DOHH2 (cell line): ENCODE measurements at regions not wholly inside any gene's neighbourhood (a gene's known extent, or its start where the extent isn't known, plus 50 kb on each side); places are given as distances from the start of the nearest gene placed in this dataset.

ENCODE experiments used
- H3F3A ChIP-seq: fragments of 200-600 bp; sonication (generic), shearing (Covaris generic); 2 replicates; pipeline ENCODE4 v1.6.0; 2016; ENCODE audit warnings: antibody characterized with exemption, mild to moderate bottlenecking; ENCODE audit not compliant: control insufficient read depth, insufficient read depth
- H3K27ac ChIP-seq: fragments of 200-600 bp; sonication (generic); 2 replicates; pipeline ENCODE4 v1.5.1; 2014; ENCODE audit warnings: low read depth, mild to moderate bottlenecking, low read length, moderate library complexity
- H3K27me3 ChIP-seq: fragments of 200-600 bp; sonication (generic); 2 replicates; pipeline ENCODE4 v1.6.1; 2014; ENCODE audit warnings: mild to moderate bottlenecking, low read length, mixed read lengths; ENCODE audit not compliant: control insufficient read depth
- H3K36me3 ChIP-seq: fragments of 200-600 bp; sonication (generic); 2 replicates; pipeline ENCODE4 v1.6.1; 2014; ENCODE audit warnings: mild to moderate bottlenecking, low read length, moderate library complexity, mixed read lengths; ENCODE audit not compliant: control insufficient read depth
- H3K4me1 ChIP-seq: fragments of 200-600 bp; sonication (generic); 2 replicates; pipeline ENCODE4 v1.6.1; 2014; ENCODE audit warnings: mild to moderate bottlenecking, low read length, mixed read lengths; ENCODE audit not compliant: control insufficient read depth
- H3K4me2 ChIP-seq: fragments of 200-600 bp; sonication (generic); 2 replicates; pipeline ENCODE4 v1.6.0; 2014; ENCODE audit warnings: mild to moderate bottlenecking, low read length, moderate library complexity
- H3K4me3 ChIP-seq: fragments of 200-600 bp; sonication (generic); 2 replicates; pipeline ENCODE4 v1.5.1; 2014; ENCODE audit warnings: mild to moderate bottlenecking, low read length, mixed read lengths
- H3K79me2 ChIP-seq: fragments of 200-600 bp; sonication (generic); 2 replicates; pipeline ENCODE4 v1.6.1; 2014; ENCODE audit warnings: mild to moderate bottlenecking, low read length, mixed read lengths; ENCODE audit not compliant: control insufficient read depth
- H3K9me2 ChIP-seq: fragments of 200-600 bp; sonication (generic); replicated peaks from 2 replicates; pipeline ENCODE4 v1.6.1; 2014; ENCODE audit warnings: mild to moderate bottlenecking, low read length, mixed read lengths; ENCODE audit not compliant: control insufficient read depth
- H3K9me3 ChIP-seq: fragments of 200-600 bp; sonication (generic); 2 replicates; pipeline ENCODE4 v1.6.1; 2014; ENCODE audit warnings: antibody characterized with exemption, low read length, mixed read lengths; ENCODE audit not compliant: control insufficient read depth, insufficient read depth
- H4K20me1 ChIP-seq: fragments of 200-600 bp; sonication (generic); 2 replicates; pipeline ENCODE4 v1.6.0; 2014; ENCODE audit warnings: low read depth, mild to moderate bottlenecking, antibody characterized with exemption, low read length, moderate library complexity; ENCODE audit not compliant: control insufficient read depth, insufficient read depth
- EZH2phosphoT487 ChIP-seq: fragments of 200-600 bp; sonication (generic); IDR thresholded peaks from 2 replicates; pipeline ENCODE4 v1.6.1; 2017; ENCODE audit warnings: borderline replicate concordance, mild to moderate bottlenecking, antibody characterized with exemption, low read length, moderate library complexity, mixed read lengths
- TF ChIP-seq, protein P1 (sequence below): fragments of 200-600 bp; sonication (generic); IDR thresholded peaks from one replicate; pipeline ENCODE4 v1.5.1; 2014; ENCODE audit warnings: antibody characterized with exemption, mild to moderate bottlenecking, low read depth, low read length; ENCODE audit not compliant: poor library complexity, severe bottlenecking

- no peaks in the 10 kb centered on the region for H3K36me3 ChIP-seq
- no peaks in the 10 kb centered on the region for H3K4me1 ChIP-seq
- H3K79me2 ChIP-seq: no peaks in the 10 kb centered on the region
- H3F3A ChIP-seq: no peaks in the 10 kb centered on the region
- H3K4me2 ChIP-seq: no peak overlapping the region
- no peak overlapping the region for H3K4me3 ChIP-seq
- TF ChIP-seq, protein P1, sequence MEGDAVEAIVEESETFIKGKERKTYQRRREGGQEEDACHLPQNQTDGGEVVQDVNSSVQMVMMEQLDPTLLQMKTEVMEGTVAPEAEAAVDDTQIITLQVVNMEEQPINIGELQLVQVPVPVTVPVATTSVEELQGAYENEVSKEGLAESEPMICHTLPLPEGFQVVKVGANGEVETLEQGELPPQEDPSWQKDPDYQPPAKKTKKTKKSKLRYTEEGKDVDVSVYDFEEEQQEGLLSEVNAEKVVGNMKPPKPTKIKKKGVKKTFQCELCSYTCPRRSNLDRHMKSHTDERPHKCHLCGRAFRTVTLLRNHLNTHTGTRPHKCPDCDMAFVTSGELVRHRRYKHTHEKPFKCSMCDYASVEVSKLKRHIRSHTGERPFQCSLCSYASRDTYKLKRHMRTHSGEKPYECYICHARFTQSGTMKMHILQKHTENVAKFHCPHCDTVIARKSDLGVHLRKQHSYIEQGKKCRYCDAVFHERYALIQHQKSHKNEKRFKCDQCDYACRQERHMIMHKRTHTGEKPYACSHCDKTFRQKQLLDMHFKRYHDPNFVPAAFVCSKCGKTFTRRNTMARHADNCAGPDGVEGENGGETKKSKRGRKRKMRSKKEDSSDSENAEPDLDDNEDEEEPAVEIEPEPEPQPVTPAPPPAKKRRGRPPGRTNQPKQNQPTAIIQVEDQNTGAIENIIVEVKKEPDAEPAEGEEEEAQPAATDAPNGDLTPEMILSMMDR: no peak
- TF ChIP-seq EZH2phosphoT487: no peak
- H3K27me3 ChIP-seq: no peaks in the 10 kb centered on the region
- H3K27ac ChIP-seq: no peak overlapping the region
- no peaks in the 10 kb centered on the region for H4K20me1 ChIP-seq
- no peaks in the 10 kb centered on the region for H3K9me2 ChIP-seq
- H3K9me3 ChIP-seq: no peaks in the 10 kb centered on the region
Observed at GRCh38 chr14:97073622-97074021, 276.4 kb downstream of the VRK1 start.

- H3K9me2 ChIP-seq: no peaks in the 10 kb centered on the region
- H3K79me2 ChIP-seq: no peaks in the 10 kb centered on the region
- no peaks in the 10 kb centered on the region for H4K20me1 ChIP-seq
- no peak overlapping the region for H3K27ac ChIP-seq
- H3F3A ChIP-seq: no peaks in the 10 kb centered on the region
- H3K27me3 ChIP-seq: no peaks in the 10 kb centered on the region
- no peak overlapping the region for H3K4me3 ChIP-seq
- H3K4me2 ChIP-seq: no peak overlapping the region
- H3K9me3 ChIP-seq: no peaks in the 10 kb centered on the region
- H3K36me3 ChIP-seq: no peaks in the 10 kb centered on the region
- no peaks in the 10 kb centered on the region for H3K4me1 ChIP-seq
- TF ChIP-seq, protein P1: no peak
- no peak for TF ChIP-seq EZH2phosphoT487
Observed at GRCh38 chr14:97074456-97074855, 277.3 kb downstream of the VRK1 start.

DNA sequence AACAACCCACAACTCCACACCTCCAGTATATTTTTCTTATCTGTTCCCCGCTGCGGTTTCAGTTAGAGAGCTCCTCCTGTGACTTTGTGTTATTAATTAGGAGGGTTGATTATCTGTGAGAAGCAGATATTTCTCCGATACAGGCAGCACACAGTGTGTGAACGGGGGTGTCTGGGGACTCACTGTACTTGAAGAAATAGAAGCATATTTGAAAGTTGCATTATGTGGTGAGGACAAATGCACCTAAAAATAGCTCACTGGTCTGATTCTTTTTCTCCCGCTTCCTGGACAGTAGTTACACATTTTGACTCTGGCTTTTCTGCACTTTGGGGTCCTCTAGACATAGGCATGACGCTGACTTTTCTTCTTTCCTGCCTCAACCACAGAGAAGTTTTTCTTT lies 277.7 kb downstream of the VRK1 start:
- no peaks in the 10 kb centered on the region for H4K20me1 ChIP-seq
- no peak overlapping the region for H3K4me3 ChIP-seq
- no peaks in the 10 kb centered on the region for H3K4me1 ChIP-seq
- H3K4me2 ChIP-seq: no peak overlapping the region
- H3K27ac ChIP-seq: no peak overlapping the region
- no peak for TF ChIP-seq EZH2phosphoT487
- TF ChIP-seq, protein P1: no peak
- H3K79me2 ChIP-seq: no peaks in the 10 kb centered on the region
- H3F3A ChIP-seq: no peaks in the 10 kb centered on the region
- no peaks in the 10 kb centered on the region for H3K9me2 ChIP-seq
- no peaks in the 10 kb centered on the region for H3K36me3 ChIP-seq
- H3K9me3 ChIP-seq: no peaks in the 10 kb centered on the region
- no peaks in the 10 kb centered on the region for H3K27me3 ChIP-seq

DNA sequence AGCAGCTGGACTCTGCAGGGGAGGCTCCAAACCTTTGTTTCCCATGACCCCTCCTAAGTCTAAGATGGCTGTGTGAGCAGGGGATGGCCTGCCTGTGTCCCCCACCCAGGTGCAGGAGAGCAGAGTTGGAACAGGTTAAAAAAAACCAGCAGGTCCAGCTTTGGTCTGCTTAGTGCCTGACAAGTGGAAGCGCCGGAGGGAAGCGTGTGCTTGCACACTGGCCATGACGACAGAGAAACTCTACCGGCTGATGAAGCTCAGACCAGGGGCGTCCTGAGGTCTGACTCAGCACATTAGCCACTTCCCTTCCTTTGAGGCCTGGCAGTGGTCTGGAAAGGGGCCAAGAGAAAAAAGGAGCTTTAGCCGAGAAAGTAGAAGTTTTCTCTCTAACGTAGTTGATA lies 280.1 kb downstream of the VRK1 start:
- Histone ChIP-seq H4K20me1 (no peaks in the 10 kb centered on the region), H3K4me1 (no peaks in the 10 kb centered on the region)
- TF ChIP-seq EZH2phosphoT487: no peak
- TF ChIP-seq, protein P1: no peak

More for the DNA sequence above, 280.1 kb downstream of the VRK1 start:
- Histone ChIP-seq H3K79me2 (no peaks in the 10 kb centered on the region), H3K9me2 (no peaks in the 10 kb centered on the region), H3K36me3 (no peaks in the 10 kb centered on the region), H3K4me3 (no peak overlapping the region), H3K27me3 (no peaks in the 10 kb centered on the region), H3K9me3 (no peaks in the 10 kb centered on the region), H3F3A (no peaks in the 10 kb centered on the region), H3K4me2 (no peak overlapping the region), H3K27ac (no peak overlapping the region)
